ENCODE measurements at regions not wholly inside any gene's neighbourhood (a gene's known extent, or its start where the extent isn't known, plus 50 kb on each side); places are given as distances from the start of the nearest gene placed in this dataset.

DNA sequence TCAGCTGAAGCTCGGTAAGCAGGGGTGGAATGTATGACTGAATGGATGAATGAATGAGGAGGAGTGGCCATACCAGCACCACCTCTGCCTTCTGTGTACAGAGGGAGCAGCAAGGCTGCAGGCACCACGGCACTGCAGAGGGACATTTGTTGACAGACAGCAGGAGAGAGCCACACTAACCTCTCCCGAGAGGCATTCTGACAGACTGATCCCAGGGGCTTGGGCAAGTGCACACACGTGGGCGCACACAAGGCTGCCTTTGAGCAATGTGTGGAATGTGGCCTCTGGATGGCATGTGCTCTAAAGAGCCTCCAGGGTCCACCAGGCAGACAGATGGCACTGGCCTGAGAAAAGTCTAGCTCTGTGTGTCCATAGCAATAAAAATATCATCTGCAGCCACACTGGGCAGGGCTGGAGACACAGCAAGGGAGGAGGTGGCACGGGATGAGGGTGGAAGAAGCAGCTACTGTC, 111.8 kb downstream of the ACTL7B start (continued):
- TF ChIP-seq, protein P1, sequence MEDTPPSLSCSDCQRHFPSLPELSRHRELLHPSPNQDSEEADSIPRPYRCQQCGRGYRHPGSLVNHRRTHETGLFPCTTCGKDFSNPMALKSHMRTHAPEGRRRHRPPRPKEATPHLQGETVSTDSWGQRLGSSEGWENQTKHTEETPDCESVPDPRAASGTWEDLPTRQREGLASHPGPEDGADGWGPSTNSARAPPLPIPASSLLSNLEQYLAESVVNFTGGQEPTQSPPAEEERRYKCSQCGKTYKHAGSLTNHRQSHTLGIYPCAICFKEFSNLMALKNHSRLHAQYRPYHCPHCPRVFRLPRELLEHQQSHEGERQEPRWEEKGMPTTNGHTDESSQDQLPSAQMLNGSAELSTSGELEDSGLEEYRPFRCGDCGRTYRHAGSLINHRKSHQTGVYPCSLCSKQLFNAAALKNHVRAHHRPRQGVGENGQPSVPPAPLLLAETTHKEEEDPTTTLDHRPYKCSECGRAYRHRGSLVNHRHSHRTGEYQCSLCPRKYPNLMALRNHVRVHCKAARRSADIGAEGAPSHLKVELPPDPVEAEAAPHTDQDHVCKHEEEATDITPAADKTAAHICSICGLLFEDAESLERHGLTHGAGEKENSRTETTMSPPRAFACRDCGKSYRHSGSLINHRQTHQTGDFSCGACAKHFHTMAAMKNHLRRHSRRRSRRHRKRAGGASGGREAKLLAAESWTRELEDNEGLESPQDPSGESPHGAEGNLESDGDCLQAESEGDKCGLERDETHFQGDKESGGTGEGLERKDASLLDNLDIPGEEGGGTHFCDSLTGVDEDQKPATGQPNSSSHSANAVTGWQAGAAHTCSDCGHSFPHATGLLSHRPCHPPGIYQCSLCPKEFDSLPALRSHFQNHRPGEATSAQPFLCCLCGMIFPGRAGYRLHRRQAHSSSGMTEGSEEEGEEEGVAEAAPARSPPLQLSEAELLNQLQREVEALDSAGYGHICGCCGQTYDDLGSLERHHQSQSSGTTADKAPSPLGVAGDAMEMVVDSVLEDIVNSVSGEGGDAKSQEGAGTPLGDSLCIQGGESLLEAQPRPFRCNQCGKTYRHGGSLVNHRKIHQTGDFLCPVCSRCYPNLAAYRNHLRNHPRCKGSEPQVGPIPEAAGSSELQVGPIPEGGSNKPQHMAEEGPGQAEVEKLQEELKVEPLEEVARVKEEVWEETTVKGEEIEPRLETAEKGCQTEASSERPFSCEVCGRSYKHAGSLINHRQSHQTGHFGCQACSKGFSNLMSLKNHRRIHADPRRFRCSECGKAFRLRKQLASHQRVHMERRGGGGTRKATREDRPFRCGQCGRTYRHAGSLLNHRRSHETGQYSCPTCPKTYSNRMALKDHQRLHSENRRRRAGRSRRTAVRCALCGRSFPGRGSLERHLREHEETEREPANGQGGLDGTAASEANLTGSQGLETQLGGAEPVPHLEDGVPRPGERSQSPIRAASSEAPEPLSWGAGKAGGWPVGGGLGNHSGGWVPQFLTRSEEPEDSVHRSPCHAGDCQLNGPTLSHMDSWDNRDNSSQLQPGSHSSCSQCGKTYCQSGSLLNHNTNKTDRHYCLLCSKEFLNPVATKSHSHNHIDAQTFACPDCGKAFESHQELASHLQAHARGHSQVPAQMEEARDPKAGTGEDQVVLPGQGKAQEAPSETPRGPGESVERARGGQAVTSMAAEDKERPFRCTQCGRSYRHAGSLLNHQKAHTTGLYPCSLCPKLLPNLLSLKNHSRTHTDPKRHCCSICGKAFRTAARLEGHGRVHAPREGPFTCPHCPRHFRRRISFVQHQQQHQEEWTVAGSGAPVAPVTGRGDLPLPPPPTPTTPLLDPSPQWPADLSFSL (CRISPR knock-in tag; IDR thresholded peaks at IDR 0.05): no peak
- TF ChIP-seq ZSCAN25 (CRISPR knock-in tag; IDR thresholded peaks at IDR 0.05) (no peak), NKX3-1 (CRISPR knock-in tag; IDR thresholded peaks at IDR 0.05) (no peak), ZBTB3 (CRISPR knock-in tag; IDR thresholded peaks at IDR 0.05; ENCODE audit: borderline replicate concordance, low read depth) (no peak), JARID2 (CRISPR knock-in tag; IDR thresholded peaks at IDR 0.05; ENCODE audit: insufficient replicate concordance) (no peak), RBM39 (IDR thresholded peaks at IDR 0.05; ENCODE audit: low read depth, low read length, poor library complexity, severe bottlenecking) (no peak), NCOA2 (CRISPR knock-in tag; IDR thresholded peaks at IDR 0.05) (0 out of 2 replicates have a peak, but pooled peaks have one; percentile 21), PHF5A (CRISPR knock-in tag; IDR thresholded peaks at IDR 0.05; ENCODE audit: low read depth, unreplicated experiment) (no peak), GATAD2A (CRISPR knock-in tag; IDR thresholded peaks at IDR 0.05) (peak; percentile 62; the same call in 1 of the 2 replicates), MXD4 (CRISPR knock-in tag; IDR thresholded peaks at IDR 0.05) (peak; percentile 56; the same call in 1 of the 2 replicates), SSRP1 (CRISPR knock-in tag; IDR thresholded peaks at IDR 0.05) (no peak), ZNF879 (CRISPR knock-in tag; IDR thresholded peaks at IDR 0.05) (no peak)
- TF ChIP-seq, protein P2, sequence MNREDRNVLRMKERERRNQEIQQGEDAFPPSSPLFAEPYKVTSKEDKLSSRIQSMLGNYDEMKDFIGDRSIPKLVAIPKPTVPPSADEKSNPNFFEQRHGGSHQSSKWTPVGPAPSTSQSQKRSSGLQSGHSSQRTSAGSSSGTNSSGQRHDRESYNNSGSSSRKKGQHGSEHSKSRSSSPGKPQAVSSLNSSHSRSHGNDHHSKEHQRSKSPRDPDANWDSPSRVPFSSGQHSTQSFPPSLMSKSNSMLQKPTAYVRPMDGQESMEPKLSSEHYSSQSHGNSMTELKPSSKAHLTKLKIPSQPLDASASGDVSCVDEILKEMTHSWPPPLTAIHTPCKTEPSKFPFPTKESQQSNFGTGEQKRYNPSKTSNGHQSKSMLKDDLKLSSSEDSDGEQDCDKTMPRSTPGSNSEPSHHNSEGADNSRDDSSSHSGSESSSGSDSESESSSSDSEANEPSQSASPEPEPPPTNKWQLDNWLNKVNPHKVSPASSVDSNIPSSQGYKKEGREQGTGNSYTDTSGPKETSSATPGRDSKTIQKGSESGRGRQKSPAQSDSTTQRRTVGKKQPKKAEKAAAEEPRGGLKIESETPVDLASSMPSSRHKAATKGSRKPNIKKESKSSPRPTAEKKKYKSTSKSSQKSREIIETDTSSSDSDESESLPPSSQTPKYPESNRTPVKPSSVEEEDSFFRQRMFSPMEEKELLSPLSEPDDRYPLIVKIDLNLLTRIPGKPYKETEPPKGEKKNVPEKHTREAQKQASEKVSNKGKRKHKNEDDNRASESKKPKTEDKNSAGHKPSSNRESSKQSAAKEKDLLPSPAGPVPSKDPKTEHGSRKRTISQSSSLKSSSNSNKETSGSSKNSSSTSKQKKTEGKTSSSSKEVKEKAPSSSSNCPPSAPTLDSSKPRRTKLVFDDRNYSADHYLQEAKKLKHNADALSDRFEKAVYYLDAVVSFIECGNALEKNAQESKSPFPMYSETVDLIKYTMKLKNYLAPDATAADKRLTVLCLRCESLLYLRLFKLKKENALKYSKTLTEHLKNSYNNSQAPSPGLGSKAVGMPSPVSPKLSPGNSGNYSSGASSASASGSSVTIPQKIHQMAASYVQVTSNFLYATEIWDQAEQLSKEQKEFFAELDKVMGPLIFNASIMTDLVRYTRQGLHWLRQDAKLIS (CRISPR knock-in tag; IDR thresholded peaks at IDR 0.05): no peak
- TF ChIP-seq, protein P3, sequence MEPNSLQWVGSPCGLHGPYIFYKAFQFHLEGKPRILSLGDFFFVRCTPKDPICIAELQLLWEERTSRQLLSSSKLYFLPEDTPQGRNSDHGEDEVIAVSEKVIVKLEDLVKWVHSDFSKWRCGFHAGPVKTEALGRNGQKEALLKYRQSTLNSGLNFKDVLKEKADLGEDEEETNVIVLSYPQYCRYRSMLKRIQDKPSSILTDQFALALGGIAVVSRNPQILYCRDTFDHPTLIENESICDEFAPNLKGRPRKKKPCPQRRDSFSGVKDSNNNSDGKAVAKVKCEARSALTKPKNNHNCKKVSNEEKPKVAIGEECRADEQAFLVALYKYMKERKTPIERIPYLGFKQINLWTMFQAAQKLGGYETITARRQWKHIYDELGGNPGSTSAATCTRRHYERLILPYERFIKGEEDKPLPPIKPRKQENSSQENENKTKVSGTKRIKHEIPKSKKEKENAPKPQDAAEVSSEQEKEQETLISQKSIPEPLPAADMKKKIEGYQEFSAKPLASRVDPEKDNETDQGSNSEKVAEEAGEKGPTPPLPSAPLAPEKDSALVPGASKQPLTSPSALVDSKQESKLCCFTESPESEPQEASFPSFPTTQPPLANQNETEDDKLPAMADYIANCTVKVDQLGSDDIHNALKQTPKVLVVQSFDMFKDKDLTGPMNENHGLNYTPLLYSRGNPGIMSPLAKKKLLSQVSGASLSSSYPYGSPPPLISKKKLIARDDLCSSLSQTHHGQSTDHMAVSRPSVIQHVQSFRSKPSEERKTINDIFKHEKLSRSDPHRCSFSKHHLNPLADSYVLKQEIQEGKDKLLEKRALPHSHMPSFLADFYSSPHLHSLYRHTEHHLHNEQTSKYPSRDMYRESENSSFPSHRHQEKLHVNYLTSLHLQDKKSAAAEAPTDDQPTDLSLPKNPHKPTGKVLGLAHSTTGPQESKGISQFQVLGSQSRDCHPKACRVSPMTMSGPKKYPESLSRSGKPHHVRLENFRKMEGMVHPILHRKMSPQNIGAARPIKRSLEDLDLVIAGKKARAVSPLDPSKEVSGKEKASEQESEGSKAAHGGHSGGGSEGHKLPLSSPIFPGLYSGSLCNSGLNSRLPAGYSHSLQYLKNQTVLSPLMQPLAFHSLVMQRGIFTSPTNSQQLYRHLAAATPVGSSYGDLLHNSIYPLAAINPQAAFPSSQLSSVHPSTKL (CRISPR knock-in tag; IDR thresholded peaks at IDR 0.05): peak; percentile 79
- TF ChIP-seq, protein P4, sequence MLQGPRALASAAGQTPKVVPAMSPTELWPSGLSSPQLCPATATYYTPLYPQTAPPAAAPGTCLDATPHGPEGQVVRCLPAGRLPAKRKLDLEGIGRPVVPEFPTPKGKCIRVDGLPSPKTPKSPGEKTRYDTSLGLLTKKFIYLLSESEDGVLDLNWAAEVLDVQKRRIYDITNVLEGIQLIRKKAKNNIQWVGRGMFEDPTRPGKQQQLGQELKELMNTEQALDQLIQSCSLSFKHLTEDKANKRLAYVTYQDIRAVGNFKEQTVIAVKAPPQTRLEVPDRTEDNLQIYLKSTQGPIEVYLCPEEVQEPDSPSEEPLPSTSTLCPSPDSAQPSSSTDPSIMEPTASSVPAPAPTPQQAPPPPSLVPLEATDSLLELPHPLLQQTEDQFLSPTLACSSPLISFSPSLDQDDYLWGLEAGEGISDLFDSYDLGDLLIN (CRISPR knock-in tag; IDR thresholded peaks at IDR 0.05; ENCODE audit: borderline replicate concordance): no peak

Data from HepG2 (cell line).